Vagina (tissue), 2 donors: ENCODE measurements at regions not wholly inside any gene's neighbourhood (a gene's known extent, or its start where the extent isn't known, plus 50 kb on each side); places are given as distances from the start of the nearest gene placed in this dataset.

Experiments
- DNase-seq, 2 donors: peaks; one replicate each; pipeline ENCODE4 v3.0.0-alpha.2; 2017; ENCODE audit errors: extremely low spot score in 2 of 2
- H3K27ac ChIP-seq: fragments of 200-600 bp; sonication (generic); one replicate; pipeline ENCODE4 v1.5.1; 2019
- H3K27me3 ChIP-seq: fragments of 200-600 bp; sonication (generic); one replicate; pipeline ENCODE4 v1.5.1; 2019
- H3K36me3 ChIP-seq, 2 donors: fragments of 200-600 bp; sonication (generic); one replicate each; pipeline ENCODE4 v1.5.1; 2017 to 2019
- H3K4me1 ChIP-seq: fragments of 200-600 bp; sonication (generic); one replicate; pipeline ENCODE4 v1.5.1; 2019
- H3K4me3 ChIP-seq, 2 donors: fragments of 200-600 bp; sonication (generic); 1 replicate in 1 of 2; 2 replicates in 1 of 2; pipeline ENCODE4 v1.5.1; 2016 to 2019
- H3K9me3 ChIP-seq: fragments of 200-600 bp; sonication (generic); one replicate; pipeline ENCODE4 v1.5.1; 2019
- CTCF ChIP-seq, 3 experiments: fragments of 450-650 bp in 2 of 3; fragments of 200-600 bp in 1 of 3; sonication (generic) in 1 of 3; IDR thresholded peaks; one replicate each; pipeline ENCODE4 v1.5.1; 2017 to 2019; ENCODE audit warnings: antibody characterized with exemption in 3 of 3, mild to moderate bottlenecking in 2 of 3, moderate library complexity in 2 of 3
- POLR2A ChIP-seq, 2 donors: fragments of 450-650 bp; IDR thresholded peaks; one replicate each; pipeline ENCODE4 v1.6.1; 2017; ENCODE audit warnings: antibody characterized with exemption in 2 of 2, mild to moderate bottlenecking in 2 of 2, moderate library complexity in 2 of 2
- POLR2AphosphoS5 ChIP-seq, 2 donors: sonication (generic); formaldehyde crosslinking; IDR thresholded peaks; one replicate each; pipeline ENCODE4 v1.9.0; 2017; ENCODE audit warnings: antibody characterized with exemption in 2 of 2, mild to moderate bottlenecking in 2 of 2, low read depth in 1 of 2; ENCODE audit not compliant: insufficient read depth in 1 of 2
- intact Hi-C: fragments of 100-400 bp; cut with DNase I; formaldehyde crosslinking; loops from one replicate; pipeline ENCODE4 v1.15.1; 2023

DNA sequence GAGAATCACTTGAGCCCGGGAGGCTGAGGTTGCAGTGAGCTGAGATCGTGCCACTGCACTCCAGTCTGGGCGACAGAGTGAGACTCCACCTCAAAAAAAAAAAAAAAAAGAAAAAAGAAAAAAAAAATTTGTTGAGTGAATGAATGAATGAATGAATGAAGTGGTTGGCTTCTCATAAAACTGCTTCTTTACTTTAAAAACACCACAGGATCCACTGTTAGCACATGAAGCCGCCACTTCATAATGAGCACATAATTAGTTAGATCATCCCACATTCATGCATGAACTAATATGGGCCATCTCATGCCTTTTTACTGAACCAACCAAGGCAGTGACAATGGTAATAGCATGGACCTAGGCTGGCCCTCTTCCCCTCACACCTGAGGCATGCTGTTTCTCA is 135.0 kb upstream of the XYLT1 start:
- intact Hi-C loops = no loop called here
- no peak for TF ChIP-seq POLR2AphosphoS5 (IDR thresholded peaks at IDR 0.05; ENCODE audit: insufficient read depth in 1 of 2, low read depth in 1 of 2)
- TF ChIP-seq CTCF (IDR thresholded peaks at IDR 0.05) = no peak
- TF ChIP-seq POLR2A (IDR thresholded peaks at IDR 0.05) = no peak
- Histone ChIP-seq H3K4me1 (no peaks in the 10 kb centered on the region), H3K27me3 (no peaks in the 10 kb centered on the region), H3K36me3 (no peaks in the 10 kb centered on the region), H3K27ac (no peak overlapping the region), H3K4me3 (no peak overlapping the region), H3K9me3 (no peaks in the 10 kb centered on the region)
- DNase-seq = no peak

DNA sequence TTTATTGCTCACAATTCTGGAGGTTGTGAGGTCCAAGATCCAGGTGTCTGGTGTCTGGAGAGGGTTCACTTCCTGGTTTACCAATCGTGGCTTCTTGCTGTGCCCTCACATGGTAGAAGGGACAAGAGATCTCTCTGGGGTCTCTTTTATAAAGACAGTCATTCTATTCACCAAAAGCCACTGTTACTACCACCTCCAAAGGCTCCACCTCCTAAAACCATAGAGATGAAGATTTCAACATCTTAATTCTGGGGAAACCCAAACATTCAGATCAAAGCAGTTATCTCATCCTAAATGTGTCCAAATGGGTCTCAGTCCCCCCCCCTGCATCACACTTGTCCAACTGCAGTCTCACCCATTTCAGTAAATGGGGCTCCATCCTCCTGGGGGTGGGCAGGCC is 132.9 kb upstream of the XYLT1 start:
- no peaks in the 10 kb centered on the region for H3K9me3 ChIP-seq
- TF ChIP-seq POLR2A (IDR thresholded peaks at IDR 0.05) = no peak
- no peak for TF ChIP-seq POLR2AphosphoS5 (IDR thresholded peaks at IDR 0.05; ENCODE audit: insufficient read depth in 1 of 2, low read depth in 1 of 2)
- TF ChIP-seq CTCF (IDR thresholded peaks at IDR 0.05) = no peak
- H3K27me3 ChIP-seq = no peaks in the 10 kb centered on the region
- H3K27ac ChIP-seq = no peak overlapping the region
- H3K4me3 ChIP-seq = no peak overlapping the region
- no peak for DNase-seq
- intact Hi-C loops = no loop called here
- H3K36me3 ChIP-seq = no peaks in the 10 kb centered on the region
- no peaks in the 10 kb centered on the region for H3K4me1 ChIP-seq

DNA sequence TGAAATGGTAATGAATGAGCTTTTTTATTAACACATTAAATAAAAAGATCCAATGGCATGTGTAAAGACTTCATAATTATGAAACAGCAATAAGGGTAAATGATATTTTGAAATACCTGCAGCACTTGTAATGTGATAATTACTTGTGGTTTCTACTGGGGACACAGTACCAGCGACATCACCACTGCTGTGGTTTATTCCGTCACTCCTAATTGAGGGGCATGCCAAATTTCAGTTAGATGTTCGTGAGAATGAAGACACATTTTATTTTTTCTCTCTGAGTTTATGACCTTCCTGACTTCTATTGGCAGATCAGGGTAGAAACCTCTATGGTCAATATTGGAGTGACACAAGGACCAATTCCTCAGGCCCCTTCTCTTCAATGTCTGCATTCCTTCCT is 131.9 kb upstream of the XYLT1 start:
- H3K36me3 ChIP-seq = no peaks in the 10 kb centered on the region
- H3K9me3 ChIP-seq = no peaks in the 10 kb centered on the region
- intact Hi-C loops = no loop called here
- H3K4me3 ChIP-seq = no peak overlapping the region
- H3K4me1 ChIP-seq = no peaks in the 10 kb centered on the region
- H3K27me3 ChIP-seq = no peaks in the 10 kb centered on the region
- no peak for TF ChIP-seq CTCF (IDR thresholded peaks at IDR 0.05)
- TF ChIP-seq POLR2AphosphoS5 (IDR thresholded peaks at IDR 0.05; ENCODE audit: insufficient read depth in 1 of 2, low read depth in 1 of 2) = no peak
- no peak for TF ChIP-seq POLR2A (IDR thresholded peaks at IDR 0.05)
- no peak for DNase-seq
- H3K27ac ChIP-seq = no peak overlapping the region

GRCh38 chr16:17598968-17599367 is 128.2 kb upstream of the XYLT1 start:
- no peak overlapping the region for H3K4me3 ChIP-seq
- H3K27me3 ChIP-seq = no peaks in the 10 kb centered on the region
- no peaks in the 10 kb centered on the region for H3K36me3 ChIP-seq
- TF ChIP-seq CTCF (IDR thresholded peaks at IDR 0.05) = no peak
- no peak for TF ChIP-seq POLR2AphosphoS5 (IDR thresholded peaks at IDR 0.05; ENCODE audit: insufficient read depth in 1 of 2, low read depth in 1 of 2)
- TF ChIP-seq POLR2A (IDR thresholded peaks at IDR 0.05) = no peak
- H3K27ac ChIP-seq = no peak overlapping the region
- no peak for DNase-seq
- H3K9me3 ChIP-seq = no peaks in the 10 kb centered on the region
- no peaks in the 10 kb centered on the region for H3K4me1 ChIP-seq
- intact Hi-C loops = no loop called here

DNA sequence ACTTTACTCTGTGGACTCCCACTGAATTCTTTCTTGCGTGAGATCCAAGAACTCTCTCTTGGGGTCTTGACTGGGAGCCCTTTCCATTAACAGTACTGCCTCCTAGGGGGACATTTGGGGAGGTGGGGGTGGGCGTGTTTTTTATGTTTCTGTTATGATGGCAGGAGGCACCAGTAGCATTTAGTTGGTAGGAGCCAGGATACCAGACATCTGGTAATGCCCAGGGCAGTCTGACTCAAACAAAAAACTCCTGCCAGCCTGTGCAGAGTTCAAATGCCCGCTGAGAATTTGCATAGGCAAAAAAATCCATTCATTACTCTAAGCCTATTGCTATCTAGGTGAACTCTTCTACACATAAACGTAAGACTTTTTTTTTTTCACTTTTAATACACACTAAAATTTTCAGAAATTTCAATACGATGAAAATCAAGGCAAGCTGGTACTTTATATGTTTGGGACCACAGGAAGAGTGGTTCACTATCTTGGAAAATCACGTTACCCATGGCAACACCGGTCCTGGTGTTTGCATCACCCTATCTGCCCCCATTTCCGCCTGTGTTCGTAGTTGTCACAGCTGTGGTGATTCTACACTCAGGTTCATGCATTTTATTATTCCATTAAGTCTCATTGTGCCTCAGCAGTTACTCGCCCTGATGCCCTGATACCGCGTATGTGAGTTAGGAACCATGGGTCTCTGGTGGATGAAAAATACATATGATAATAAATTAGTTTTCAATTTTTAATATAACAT is 121.1 kb upstream of the XYLT1 start:
- Histone ChIP-seq H3K9me3 (no peaks in the 10 kb centered on the region), H3K4me1 (no peaks in the 10 kb centered on the region), H3K27me3 (no peaks in the 10 kb centered on the region), H3K4me3 (no peak overlapping the region), H3K36me3 (no peaks in the 10 kb centered on the region), H3K27ac (no peak overlapping the region)
- no peak for TF ChIP-seq POLR2A (IDR thresholded peaks at IDR 0.05)
- no peak for TF ChIP-seq CTCF (IDR thresholded peaks at IDR 0.05)
- TF ChIP-seq POLR2AphosphoS5 (IDR thresholded peaks at IDR 0.05; ENCODE audit: insufficient read depth in 1 of 2, low read depth in 1 of 2) = no peak
- DNase-seq = no peak
- intact Hi-C loops = no loop called here
